B cell (primary cell): ENCODE measurements at regions not wholly inside any gene's neighbourhood (a gene's known extent, or its start where the extent isn't known, plus 50 kb on each side); places are given as distances from the start of the nearest gene placed in this dataset.

Experiments used
- ATAC-seq: fragments of 200-7000 bp; cut with Tn5 transposase; one replicate; pipeline ENCODE4 v1.10.0; 2021; ENCODE audit warnings: low read depth, mild to moderate bottlenecking, moderate number of reproducible peaks, moderate library complexity
- CTCF ChIA-PET: fragments of 350-600 bp; sonication (Branson Sonifier 250); formaldehyde crosslinking; loops from one replicate; lab custom pipeline; 2021; ENCODE audit warnings: antibody characterized with exemption, inconsistent platforms; lab: Charles Lee
- POLR2A ChIA-PET: fragments of 350-600 bp; sonication (Branson Sonifier 250); formaldehyde crosslinking; loops from one replicate; lab custom pipeline; 2021; ENCODE audit warnings: antibody characterized with exemption; lab: Charles Lee
- DNase-seq: peaks from one replicate; pipeline ENCODE4 v3.0.0; 2013
- H2AFZ ChIP-seq: 2 replicates; pipeline ENCODE4 v1.6.1; 2012; ENCODE audit warnings: mild to moderate bottlenecking, low read depth, low read length; ENCODE audit not compliant: insufficient read depth, poor library complexity, severe bottlenecking
- H3K27ac ChIP-seq, 2 donors: 1 replicate in 1 of 2; 2 replicates in 1 of 2; pipeline ENCODE4 v1.5.1; 2012 to 2013; ENCODE audit warnings: low read length in 2 of 2, mild to moderate bottlenecking in 2 of 2, moderate library complexity in 1 of 2
- H3K27me3 ChIP-seq, 4 experiments: fragments of 200-600 bp in 1 of 4; sonication (generic) in 1 of 4; replicated peaks in 1 of 4; 1 replicate in 2 of 4; 2 replicates in 2 of 4; pipeline versions ENCODE4 v1.6.1 to v1.7.0; 2013 to 2016; ENCODE audit warnings: low read length in 3 of 4, mild to moderate bottlenecking in 2 of 4, mixed read lengths in 1 of 4, moderate library complexity in 1 of 4; ENCODE audit not compliant: insufficient read depth in 4 of 4, control insufficient read depth in 3 of 4; ENCODE audit errors: control extremely low read depth in 1 of 4
- H3K36me3 ChIP-seq, 2 experiments: replicated peaks in 1 of 2; 1 replicate in 1 of 2; 2 replicates in 1 of 2; pipeline versions ENCODE4 v1.6.1 to v1.7.1; 2013; ENCODE audit warnings: low read length in 1 of 2; ENCODE audit not compliant: insufficient read depth in 2 of 2, control insufficient read depth in 1 of 2; ENCODE audit errors: control extremely low read depth in 1 of 2, extremely low read depth in 1 of 2
- H3K4me1 ChIP-seq, 2 donors: fragments of 200-600 bp in 1 of 2; sonication (generic) in 1 of 2; 1 replicate in 1 of 2; 2 replicates in 1 of 2; pipeline versions ENCODE4 v1.5.1 to v1.6.1; 2013 to 2017; ENCODE audit warnings: low read length in 2 of 2; ENCODE audit not compliant: control insufficient read depth in 2 of 2, insufficient read depth in 2 of 2
- H3K4me2 ChIP-seq: replicated peaks from 2 replicates; pipeline ENCODE3; 2012; ENCODE audit warnings: mild to moderate bottlenecking, low read depth, low read length; ENCODE audit not compliant: poor library complexity, severe bottlenecking
- H3K4me3 ChIP-seq, 5 experiments: fragments of 200-600 bp in 1 of 5; sonication (generic) in 1 of 5; 1 replicate in 3 of 5; 2 replicates in 2 of 5; pipeline versions ENCODE4 v1.5.1 to v1.7.0; 2011 to 2016; ENCODE audit warnings: low read length in 4 of 5, mild to moderate bottlenecking in 4 of 5, low read depth in 2 of 5, control low read depth in 1 of 5, moderate library complexity in 1 of 5; ENCODE audit not compliant: insufficient read depth in 1 of 5; ENCODE audit errors: control extremely low read depth in 1 of 5, extremely low read depth in 1 of 5
- H3K79me2 ChIP-seq: fragments of 200-600 bp; sonication (generic); one replicate; pipeline ENCODE4 v1.6.0; 2016; ENCODE audit warnings: low read length; ENCODE audit not compliant: control insufficient read depth, insufficient read depth
- H3K9ac ChIP-seq: fragments of 200-600 bp; sonication (generic); 2 replicates; pipeline ENCODE4 v1.6.1; 2017; ENCODE audit warnings: mild to moderate bottlenecking, low read length, moderate library complexity
- H3K9me3 ChIP-seq, 3 donors: one replicate each; pipeline versions ENCODE4 v1.6.1 to v1.7.1; 2013; ENCODE audit warnings: low read length in 2 of 3; ENCODE audit not compliant: control insufficient read depth in 2 of 3, insufficient read depth in 1 of 3; ENCODE audit errors: control extremely low read depth in 1 of 3
- H4K20me1 ChIP-seq: 2 replicates; pipeline ENCODE4 v1.6.0; 2012; ENCODE audit warnings: mild to moderate bottlenecking, low read length; ENCODE audit not compliant: insufficient read depth, control insufficient read depth, poor library complexity, severe bottlenecking
- H3K27ac Mint-ChIP-seq: one replicate; pipeline ENCODE4 v1.8.0; 2021; ENCODE audit warnings: mixed read lengths
- H3K27me3 Mint-ChIP-seq: one replicate; pipeline ENCODE4 v1.8.0; 2021; ENCODE audit warnings: mixed read lengths
- H3K4me1 Mint-ChIP-seq: one replicate; pipeline ENCODE4 v1.8.0; 2021; ENCODE audit warnings: mixed read lengths
- H3K4me3 Mint-ChIP-seq: one replicate; pipeline ENCODE4 v1.8.0; 2021; ENCODE audit warnings: mixed read lengths
- H3K9me3 Mint-ChIP-seq: one replicate; pipeline ENCODE4 v1.8.0; 2022; ENCODE audit warnings: mixed read lengths; ENCODE audit not compliant: insufficient read depth
- CTCF ChIP-seq: fragments of 200-600 bp; IDR thresholded peaks from one replicate; pipeline ENCODE4 v1.8.0; 2022; ENCODE audit warnings: antibody characterized with exemption, mild to moderate bottlenecking
- EZH2 ChIP-seq: IDR thresholded peaks from 2 replicates; pipeline ENCODE4 v1.6.1; 2012; ENCODE audit warnings: borderline replicate concordance, low read depth, mild to moderate bottlenecking, moderate library complexity, low read length; ENCODE audit not compliant: insufficient read depth, poor library complexity, severe bottlenecking
- WGBS: methylation state at CpG from one replicate; pipeline ENCODE4 v1.1.5; 2013; ENCODE audit warnings: missing lambda C conversion rate; ENCODE audit not compliant: insufficient coverage; 5-methylcytosine and 5-hydroxymethylcytosine counted together
- intact Hi-C: fragments of 100-400 bp; cut with micrococcal nuclease; formaldehyde crosslinking; loops from one replicate; pipeline ENCODE4 v1.10.0; 2022

GRCh38 chr17:79395545-79395944 lies 215.3 kb downstream of the RBFOX3 start:
- H3K4me1 Mint-ChIP-seq = peaks cover under 1% of the 10 kb centered on the region
- DNase-seq = no peak
- peaks cover 0 to 12% (median 0%) of the 10 kb centered on the region in 3 donors for H3K9me3 ChIP-seq
- no peaks in the 10 kb centered on the region for H3K36me3 ChIP-seq
- ChIA-PET CTCF (interaction anchor here (10.5 to 11.7 kb wide), 2 partner anchors 207 to 310 kb away, joined by 277 to 370 read pairs; no protein-coding TSS in a partner anchor), POLR2A (no interaction called here)
- 84% methylated on average over 13 of the region's 13 CpGs for WGBS
- peaks cover 53% of the 10 kb centered on the region for H3K27me3 Mint-ChIP-seq
- H3K9ac ChIP-seq = no peak overlapping the region
- H3K27ac Mint-ChIP-seq = no peak overlapping the region
- H3K9me3 Mint-ChIP-seq = no peaks in the 10 kb centered on the region
- no peak overlapping the region for H3K4me3 ChIP-seq
- TF ChIP-seq EZH2 (no peak), CTCF (no peak)
- no peak overlapping the region for H3K4me2 ChIP-seq
- no peaks in the 10 kb centered on the region for H4K20me1 ChIP-seq
- H3K79me2 ChIP-seq = no peaks in the 10 kb centered on the region
- H3K27me3 ChIP-seq = peaks cover 0 to 59% (median 12%) of the 10 kb centered on the region in 4 experiments
- H3K27ac ChIP-seq = no peak overlapping the region
- peaks cover under 1 to 2% of the 10 kb centered on the region in 2 donors for H3K4me1 ChIP-seq
- ATAC-seq = no peak
- H3K4me3 Mint-ChIP-seq = no peak overlapping the region
- H2AFZ ChIP-seq = no peak overlapping the region
- intact Hi-C loops = no loop called here

- Histone ChIP-seq H4K20me1 (no peaks in the 10 kb centered on the region), H3K9me3 (peaks cover 0 to 12% (median 0%) of the 10 kb centered on the region in 3 donors), H3K4me1 (no peaks in the 10 kb centered on the region), H3K4me2 (no peak overlapping the region), H3K79me2 (no peaks in the 10 kb centered on the region), H3K27me3 (peaks cover 0 to 58% (median 11%) of the 10 kb centered on the region in 4 experiments), H2AFZ (no peak overlapping the region), H3K9ac (no peak overlapping the region), H3K36me3 (no peaks in the 10 kb centered on the region), H3K4me3 (no peak overlapping the region), H3K27ac (no peak overlapping the region)
- Mint-ChIP-seq H3K4me3 (no peak overlapping the region), H3K27ac (no peak overlapping the region), H3K27me3 (peaks cover 53% of the 10 kb centered on the region), H3K9me3 (no peaks in the 10 kb centered on the region), H3K4me1 (no peaks in the 10 kb centered on the region)
- TF ChIP-seq CTCF = no peak
- TF ChIP-seq EZH2 = no peak
- ATAC-seq = no peak
- CTCF ChIA-PET = interaction anchor here (0.9 to 11.7 kb wide), 6 partner anchors 10 to 317 kb away, joined by 3 to 370 read pairs (median 32); no protein-coding TSS in a partner anchor
- intact Hi-C loops = no loop called here
- DNase-seq = no peak
- 76% methylated on average over 10 of the region's 10 CpGs for WGBS
- POLR2A ChIA-PET = no interaction called here
Measured at GRCh38 chr17:79395066-79395465, 215.8 kb downstream of the RBFOX3 start.
